Spleen (tissue), 11 donors: ENCODE measurements at regions not wholly inside any gene's neighbourhood (a gene's known extent, or its start where the extent isn't known, plus 50 kb on each side); places are given as distances from the start of the nearest gene placed in this dataset.

Source experiments
- DNase-seq: peaks from one replicate; pipeline ENCODE4 v3.0.0-alpha.2; 2020
- H3K27ac ChIP-seq, 8 donors: fragments of 200-600 bp; sonication (generic) in 7 of 8; 1 replicate in 4 of 8; 2 replicates in 4 of 8; pipeline versions ENCODE4 v1.5.0 to v1.8.0; 2016 to 2021; ENCODE audit warnings: inconsistent platforms in 4 of 8, mild to moderate bottlenecking in 4 of 8, moderate library complexity in 1 of 8
- H3K27me3 ChIP-seq, 7 donors: fragments of 200-600 bp; sonication (generic) in 6 of 7; replicated peaks in 1 of 7; 1 replicate in 4 of 7; 2 replicates in 3 of 7; pipeline versions ENCODE4 v1.5.0 to v1.8.0; 2016 to 2021; ENCODE audit warnings: inconsistent platforms in 3 of 7, mild to moderate bottlenecking in 1 of 7
- H3K36me3 ChIP-seq, 6 donors: fragments of 200-600 bp; sonication (generic) in 5 of 6; 1 replicate in 4 of 6; 2 replicates in 2 of 6; pipeline versions ENCODE4 v1.5.0 to v1.8.0; 2016 to 2021; ENCODE audit warnings: inconsistent platforms in 2 of 6
- H3K4me1 ChIP-seq, 6 donors: fragments of 200-600 bp; sonication (generic) in 5 of 6; 1 replicate in 3 of 6; 2 replicates in 3 of 6; pipeline versions ENCODE4 v1.5.0 to v1.8.0; 2016 to 2021; ENCODE audit warnings: inconsistent platforms in 3 of 6
- H3K4me3 ChIP-seq, 8 donors: fragments of 200-600 bp; sonication (generic) in 7 of 8; 1 replicate in 4 of 8; 2 replicates in 4 of 8; pipeline versions ENCODE4 v1.5.0 to v1.8.0; 2016 to 2021; ENCODE audit warnings: inconsistent platforms in 4 of 8, mild to moderate bottlenecking in 4 of 8, moderate library complexity in 2 of 8
- H3K9me3 ChIP-seq, 8 donors: fragments of 200-600 bp; sonication (generic) in 7 of 8; 1 replicate in 4 of 8; 2 replicates in 4 of 8; pipeline versions ENCODE4 v1.5.0 to v1.8.0; 2016 to 2021; ENCODE audit warnings: inconsistent platforms in 4 of 8
- CTCF ChIP-seq, 11 experiments: fragments of 200-600 bp in 7 of 11; fragments of 450-650 bp in 4 of 11; sonication (generic) in 4 of 11; IDR thresholded peaks in 8 of 11; conservative IDR thresholded peaks in 3 of 11; 1 replicate in 7 of 11; 2 replicates in 4 of 11; pipeline versions ENCODE4 v1.4.0 to v1.8.0; 2016 to 2021; ENCODE audit warnings: antibody characterized with exemption in 11 of 11, inconsistent platforms in 4 of 11, mild to moderate bottlenecking in 1 of 11
- POLR2A ChIP-seq, 3 donors: fragments of 450-650 bp; IDR thresholded peaks; one replicate each; pipeline ENCODE4 v1.5.1; 2017; ENCODE audit warnings: antibody characterized with exemption in 3 of 3, mild to moderate bottlenecking in 1 of 3
- POLR2AphosphoS5 ChIP-seq, 3 donors: sonication (generic); formaldehyde crosslinking; IDR thresholded peaks; one replicate each; pipeline ENCODE4 v1.5.1; 2017; ENCODE audit warnings: antibody characterized with exemption in 3 of 3
- WGBS, 5 donors: extraction: QIAGEN DNeasy Blood & Tissue Kit in 3 of 5; methylation state at CpG; one replicate each; pipeline versions ENCODE4 v1.1.5 to v1.1.7; 2013 to 2018; 5-methylcytosine and 5-hydroxymethylcytosine counted together
- intact Hi-C: fragments of 100-400 bp; cut with DNase I; formaldehyde crosslinking; loops from one replicate; pipeline ENCODE4 v1.15.0; 2023; ENCODE audit warnings: low total_unique reads
- donor health status: healthy with polysubstance abuse.
- donor health status: DM: no; HTN: no; CAD: no; lungs with moderate emphysema.
- donor health status: DM: no; HTN: no; CAD: no.
- donor health status: Bipolar disorder and iron deficiency.
- donor health status: healthy.
- donor health status: DM: no; HTN: no; CAD: no.
- donor health status: DM: yes; HTN: yes; CAD: no.

GRCh38 chr2:184304006-184304405, 294.3 kb upstream of the ZNF804A start:
- no peaks in the 10 kb centered on the region for H3K9me3 ChIP-seq
- no peaks in the 10 kb centered on the region for H3K36me3 ChIP-seq
- intact Hi-C loops, result no loop called here
- no peak for DNase-seq
- no peaks in the 10 kb centered on the region for H3K4me1 ChIP-seq
- no peak overlapping the region for H3K27ac ChIP-seq
- TF ChIP-seq POLR2A (IDR thresholded peaks at IDR 0.05), result no peak
- no peak for TF ChIP-seq POLR2AphosphoS5 (IDR thresholded peaks at IDR 0.05)
- TF ChIP-seq CTCF (IDR thresholded peaks at IDR 0.05 in 8 of 11, conservative IDR thresholded peaks at IDR 0.05 in 3 of 11), result no peak
- H3K4me3 ChIP-seq, result no peak overlapping the region
- H3K27me3 ChIP-seq, result no peaks in the 10 kb centered on the region

- Histone ChIP-seq H3K9me3 (no peaks in the 10 kb centered on the region), H3K36me3 (no peaks in the 10 kb centered on the region), H3K4me3 (no peak overlapping the region), H3K27ac (no peak overlapping the region), H3K27me3 (no peaks in the 10 kb centered on the region), H3K4me1 (no peaks in the 10 kb centered on the region)
- intact Hi-C loops, result no loop called here
- no peak for TF ChIP-seq POLR2A (IDR thresholded peaks at IDR 0.05)
- TF ChIP-seq POLR2AphosphoS5 (IDR thresholded peaks at IDR 0.05), result no peak
- no peak for TF ChIP-seq CTCF (IDR thresholded peaks at IDR 0.05 in 8 of 11, conservative IDR thresholded peaks at IDR 0.05 in 3 of 11)
- DNase-seq, result no peak
- WGBS, 5 donors, result 74 to 84% (median 81%) methylated on average over 4 of the region's 4 CpGs
Observed at GRCh38 chr2:184305105-184305504, 293.2 kb upstream of the ZNF804A start.

GRCh38 chr2:184308706-184309105, 289.6 kb upstream of the ZNF804A start:
- no peak for TF ChIP-seq CTCF (IDR thresholded peaks at IDR 0.05 in 8 of 11, conservative IDR thresholded peaks at IDR 0.05 in 3 of 11)
- TF ChIP-seq POLR2AphosphoS5 (IDR thresholded peaks at IDR 0.05), result no peak
- TF ChIP-seq POLR2A (IDR thresholded peaks at IDR 0.05), result no peak
- Histone ChIP-seq H3K4me3 (no peak overlapping the region), H3K27ac (no peak overlapping the region), H3K36me3 (no peaks in the 10 kb centered on the region), H3K27me3 (no peaks in the 10 kb centered on the region), H3K4me1 (no peaks in the 10 kb centered on the region), H3K9me3 (no peaks in the 10 kb centered on the region)
- intact Hi-C loops, result no loop called here
- 65 to 86% (median 74%) methylated on average over 1 of the region's 1 CpG for WGBS, 5 donors
- DNase-seq, result no peak

- Histone ChIP-seq H3K4me1 (no peaks in the 10 kb centered on the region), H3K4me3 (no peak overlapping the region), H3K36me3 (no peaks in the 10 kb centered on the region), H3K27me3 (no peaks in the 10 kb centered on the region), H3K9me3 (no peaks in the 10 kb centered on the region), H3K27ac (no peak overlapping the region)
- DNase-seq, result no peak
- intact Hi-C loops, result no loop called here
- TF ChIP-seq POLR2AphosphoS5 (IDR thresholded peaks at IDR 0.05) (no peak), POLR2A (IDR thresholded peaks at IDR 0.05) (no peak), CTCF (IDR thresholded peaks at IDR 0.05 in 8 of 11, conservative IDR thresholded peaks at IDR 0.05 in 3 of 11) (no peak)
- 77 to 88% (median 83%) methylated on average over 7 of the region's 7 CpGs for whole genome bisulfite sequencing, 5 donors
Observed at GRCh38 chr2:184312970-184313369, 285.4 kb upstream of the ZNF804A start.
